WTC11 (cell line): ENCODE measurements at regions not wholly inside any gene's neighbourhood (a gene's known extent, or its start where the extent isn't known, plus 50 kb on each side); places are given as distances from the start of the nearest gene placed in this dataset.

ENCODE experiments used
- JUN ChIP-seq: sonication (generic); formaldehyde crosslinking; IDR thresholded peaks from 2 replicates; pipeline ENCODE4 v1.8.0; 2023; ENCODE audit warnings: mild to moderate bottlenecking, missing genetic modification reagents
- MLX ChIP-seq: sonication (generic); formaldehyde crosslinking; IDR thresholded peaks from 2 replicates; pipeline ENCODE4 v1.8.1; 2023; ENCODE audit warnings: mild to moderate bottlenecking, missing genetic modification reagents, moderate library complexity
- NFYB ChIP-seq: sonication (generic); formaldehyde crosslinking; conservative IDR thresholded peaks from 2 replicates; pipeline ENCODE4 v1.8.0; 2022; ENCODE audit warnings: low read depth, missing genetic modification reagents
- ZNF317 ChIP-seq: sonication (generic); formaldehyde crosslinking; IDR thresholded peaks from 2 replicates; pipeline ENCODE4 v1.8.1; 2023; ENCODE audit warnings: low read depth, mild to moderate bottlenecking, moderate library complexity, missing genetic modification reagents, borderline replicate concordance
- TF ChIP-seq, protein P1 (sequence below): fragments of 200-600 bp; IDR thresholded peaks from 2 replicates; pipeline ENCODE4 v1.8.0; 2022; ENCODE audit warnings: antibody characterized with exemption

DNA sequence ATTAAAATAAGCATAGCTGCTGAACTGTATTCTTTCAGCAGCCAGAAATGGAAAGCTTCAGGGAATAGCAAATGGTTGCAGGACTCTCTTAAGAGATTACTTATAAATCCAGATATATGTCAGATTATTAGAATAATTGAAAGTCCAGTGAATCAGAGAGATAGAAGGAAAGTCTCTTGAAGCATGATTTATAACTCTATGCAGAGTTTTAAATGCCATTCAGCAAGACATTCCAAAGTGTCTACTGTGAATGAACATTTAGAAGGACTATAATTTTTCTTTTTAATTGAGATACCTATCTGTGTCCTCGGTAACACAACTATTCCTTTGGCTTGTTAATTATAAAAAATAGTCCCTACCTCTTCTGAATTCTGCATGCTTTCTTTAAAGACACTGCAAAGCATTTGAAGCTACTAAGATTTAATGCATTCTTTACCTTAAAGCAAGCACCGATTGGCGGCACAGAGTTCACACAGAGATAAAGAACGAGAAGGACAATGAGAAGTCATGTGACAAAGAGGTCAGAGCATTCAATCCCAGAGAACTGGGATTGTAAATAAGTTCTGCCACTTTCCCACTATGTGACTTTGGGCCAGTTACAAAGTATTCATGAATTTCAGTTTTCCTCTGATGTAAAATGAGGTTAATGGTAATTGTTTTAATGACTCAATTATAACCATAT, 371.0 kb upstream of the ATP2B1 start:
- TF ChIP-seq, protein P1, sequence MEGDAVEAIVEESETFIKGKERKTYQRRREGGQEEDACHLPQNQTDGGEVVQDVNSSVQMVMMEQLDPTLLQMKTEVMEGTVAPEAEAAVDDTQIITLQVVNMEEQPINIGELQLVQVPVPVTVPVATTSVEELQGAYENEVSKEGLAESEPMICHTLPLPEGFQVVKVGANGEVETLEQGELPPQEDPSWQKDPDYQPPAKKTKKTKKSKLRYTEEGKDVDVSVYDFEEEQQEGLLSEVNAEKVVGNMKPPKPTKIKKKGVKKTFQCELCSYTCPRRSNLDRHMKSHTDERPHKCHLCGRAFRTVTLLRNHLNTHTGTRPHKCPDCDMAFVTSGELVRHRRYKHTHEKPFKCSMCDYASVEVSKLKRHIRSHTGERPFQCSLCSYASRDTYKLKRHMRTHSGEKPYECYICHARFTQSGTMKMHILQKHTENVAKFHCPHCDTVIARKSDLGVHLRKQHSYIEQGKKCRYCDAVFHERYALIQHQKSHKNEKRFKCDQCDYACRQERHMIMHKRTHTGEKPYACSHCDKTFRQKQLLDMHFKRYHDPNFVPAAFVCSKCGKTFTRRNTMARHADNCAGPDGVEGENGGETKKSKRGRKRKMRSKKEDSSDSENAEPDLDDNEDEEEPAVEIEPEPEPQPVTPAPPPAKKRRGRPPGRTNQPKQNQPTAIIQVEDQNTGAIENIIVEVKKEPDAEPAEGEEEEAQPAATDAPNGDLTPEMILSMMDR: no peak
- no peak for TF ChIP-seq NFYB
- TF ChIP-seq MLX (CRISPR knock-in tag): no peak
- TF ChIP-seq ZNF317 (CRISPR knock-in tag): no peak
- TF ChIP-seq JUN (CRISPR knock-in tag): no peak
